Kidney epithelial cell (primary cell): ENCODE measurements at regions not wholly inside any gene's neighbourhood (a gene's known extent, or its start where the extent isn't known, plus 50 kb on each side); places are given as distances from the start of the nearest gene placed in this dataset.

Experiments used
- DNase-seq: peaks from one replicate; pipeline ENCODE4 v3.0.0-alpha.2; 2010; ENCODE audit warnings: low read depth
- H3K27me3 ChIP-seq: 2 replicates; pipeline ENCODE4 v1.6.0; 2011; ENCODE audit warnings: low read length; ENCODE audit not compliant: control insufficient read depth, insufficient read depth
- H3K36me3 ChIP-seq: 2 replicates; pipeline ENCODE4 v1.5.1; 2011; ENCODE audit warnings: low read length; ENCODE audit not compliant: control insufficient read depth, insufficient read depth
- H3K4me3 ChIP-seq: 2 replicates; pipeline ENCODE4 v1.5.1; 2011; ENCODE audit warnings: low read depth, mild to moderate bottlenecking, control low read depth, low read length
- CTCF ChIP-seq: IDR thresholded peaks from 2 replicates; pipeline ENCODE4 v1.5.1; 2011; ENCODE audit warnings: mild to moderate bottlenecking, moderate library complexity, low read length, control low read depth, inconsistent platforms; ENCODE audit not compliant: insufficient read depth, poor library complexity, severe bottlenecking

GRCh38 chr13:97726664-97727280 lies 226.7 kb upstream of the IPO5 start:
- H3K36me3 ChIP-seq, result no peaks in the 10 kb centered on the region
- no peak overlapping the region for H3K4me3 ChIP-seq
- no peak for DNase-seq
- no peak for TF ChIP-seq CTCF
- H3K27me3 ChIP-seq, result no peaks in the 10 kb centered on the region

GRCh38 chr13:97727991-97728390 lies 225.5 kb upstream of the IPO5 start:
- no peaks in the 10 kb centered on the region for H3K27me3 ChIP-seq
- TF ChIP-seq CTCF, result no peak
- H3K4me3 ChIP-seq, result no peak overlapping the region
- no peak for DNase-seq
- H3K36me3 ChIP-seq, result no peaks in the 10 kb centered on the region

GRCh38 chr13:97736436-97736835 lies 217.0 kb upstream of the IPO5 start:
- no peaks in the 10 kb centered on the region for H3K36me3 ChIP-seq
- H3K27me3 ChIP-seq, result no peaks in the 10 kb centered on the region
- TF ChIP-seq CTCF, result no peak
- DNase-seq, result no peak
- H3K4me3 ChIP-seq, result no peak overlapping the region

GRCh38 chr13:97742084-97742483 lies 211.4 kb upstream of the IPO5 start:
- no peak for TF ChIP-seq CTCF
- Histone ChIP-seq H3K36me3 (no peaks in the 10 kb centered on the region), H3K27me3 (no peaks in the 10 kb centered on the region), H3K4me3 (no peak overlapping the region)
- no peak for DNase-seq

- DNase-seq, result no peak
- Histone ChIP-seq H3K4me3 (no peak overlapping the region), H3K27me3 (no peaks in the 10 kb centered on the region), H3K36me3 (no peaks in the 10 kb centered on the region)
- no peak for TF ChIP-seq CTCF
Measured at GRCh38 chr13:97743938-97744337, 209.5 kb upstream of the IPO5 start.

GRCh38 chr13:97746649-97747048 lies 206.8 kb upstream of the IPO5 start:
- no peak for DNase-seq
- Histone ChIP-seq H3K36me3 (no peaks in the 10 kb centered on the region), H3K27me3 (no peaks in the 10 kb centered on the region), H3K4me3 (no peak overlapping the region)
- no peak for TF ChIP-seq CTCF
